Activated CD4-positive, alpha-beta T cell treated with anti-CD3 and anti-CD28 coated beads, Interleukin-2, amount 50 U/mL, for 4 hours (primary cell): ENCODE measurements at regions not wholly inside any gene's neighbourhood (a gene's known extent, or its start where the extent isn't known, plus 50 kb on each side); places are given as distances from the start of the nearest gene placed in this dataset.

Experiments used
- DNase-seq, 2 experiments: peaks; one replicate each; pipeline ENCODE4 v3.0.0-alpha.2; 2020

- DNase-seq = no peak
Observed at GRCh38 chr2:121902616-121903015, 147.2 kb downstream of the TSN start.

- no peak for DNase-seq
Observed at GRCh38 chr2:121903037-121903689, 147.7 kb downstream of the TSN start.

- DNase-seq = no peak
Observed at GRCh38 chr2:121904656-121905055, 149.2 kb downstream of the TSN start.

- no peak for DNase-seq
Observed at GRCh38 chr2:121905201-121905600, 149.8 kb downstream of the TSN start.

- no peak for DNase-seq
Observed at GRCh38 chr2:121906170-121906569, 150.7 kb downstream of the TSN start.

GRCh38 chr2:121907928-121908327, 152.5 kb downstream of the TSN start:
- no peak for DNase-seq

GRCh38 chr2:121910139-121910538, 154.7 kb downstream of the TSN start:
- DNase-seq = no peak

GRCh38 chr2:121911036-121911435, 155.6 kb downstream of the TSN start:
- DNase-seq = no peak

- no peak for DNase-seq
Observed at GRCh38 chr2:121917143-121917542, 161.7 kb downstream of the TSN start.

GRCh38 chr2:121918231-121918630, 162.8 kb downstream of the TSN start:
- DNase-seq = no peak

GRCh38 chr2:121919803-121920202, 164.4 kb downstream of the TSN start:
- no peak for DNase-seq

GRCh38 chr2:121925466-121925865, 170.0 kb downstream of the TSN start:
- no peak for DNase-seq

- DNase-seq = no peak
Observed at GRCh38 chr2:121943285-121943684, 187.8 kb downstream of the TSN start.

GRCh38 chr2:121944072-121944831, 188.8 kb downstream of the TSN start:
- no peak for DNase-seq

GRCh38 chr2:121947674-121948073, 192.2 kb downstream of the TSN start:
- no peak for DNase-seq

- no peak for DNase-seq
Observed at GRCh38 chr2:121949271-121949670, 193.8 kb downstream of the TSN start.

- no peak for DNase-seq
Observed at GRCh38 chr2:121955426-121955825, 200.0 kb downstream of the TSN start.

GRCh38 chr2:121955872-121956271, 200.4 kb downstream of the TSN start:
- DNase-seq = no peak

GRCh38 chr2:121960251-121960650, 204.8 kb downstream of the TSN start:
- no peak for DNase-seq

- no peak for DNase-seq
Observed at GRCh38 chr2:121961761-121962160, 206.3 kb downstream of the TSN start.

GRCh38 chr2:121965661-121966060, 210.2 kb downstream of the TSN start:
- DNase-seq = no peak

- no peak for DNase-seq
Observed at GRCh38 chr2:121966663-121967062, 211.2 kb downstream of the TSN start.

GRCh38 chr2:121969166-121969565, 213.7 kb downstream of the TSN start:
- no peak for DNase-seq

- DNase-seq = no peak
Observed at GRCh38 chr2:121969766-121970639, 214.6 kb downstream of the TSN start.
